Mammary epithelial cell (primary cell): ENCODE measurements at regions not wholly inside any gene's neighbourhood (a gene's known extent, or its start where the extent isn't known, plus 50 kb on each side); places are given as distances from the start of the nearest gene placed in this dataset.

Experiments used
- EZH2 ChIP-seq: IDR thresholded peaks from 2 replicates; pipeline ENCODE4 v1.6.1; 2012; ENCODE audit warnings: low read length, inconsistent platforms, borderline replicate concordance
- TF ChIP-seq, protein P1 (sequence below), 2 donors: IDR thresholded peaks in 1 of 2; conservative IDR thresholded peaks in 1 of 2; 2 replicates each; pipeline ENCODE4 v1.5.1; 2011 to 2012; ENCODE audit warnings: inconsistent platforms in 2 of 2, low read length in 2 of 2, mild to moderate bottlenecking in 2 of 2, control low read depth in 1 of 2, low read depth in 1 of 2; ENCODE audit not compliant: insufficient read depth in 1 of 2; ENCODE audit errors: extremely low read depth in 1 of 2

DNA sequence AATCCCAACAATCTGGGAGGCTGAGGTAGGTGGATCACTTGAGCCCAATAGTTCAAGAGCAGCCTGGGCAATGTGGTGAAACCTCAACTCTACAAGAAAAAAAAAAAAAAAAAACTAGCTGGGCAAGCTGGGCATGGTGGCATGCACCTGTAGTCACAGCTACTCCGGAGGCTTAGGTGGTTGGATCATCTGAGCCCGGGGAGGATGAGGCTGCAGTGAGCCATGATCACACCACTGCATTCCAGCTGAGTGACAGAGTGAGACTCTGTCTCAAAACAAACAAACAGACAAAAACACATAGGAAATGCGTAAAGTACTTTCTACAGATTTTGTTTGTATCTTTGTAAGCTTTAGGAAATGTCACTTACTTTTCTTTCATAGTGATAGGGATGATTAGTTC, 307.2 kb upstream of the NR3C2 start:
- TF ChIP-seq, protein P1, sequence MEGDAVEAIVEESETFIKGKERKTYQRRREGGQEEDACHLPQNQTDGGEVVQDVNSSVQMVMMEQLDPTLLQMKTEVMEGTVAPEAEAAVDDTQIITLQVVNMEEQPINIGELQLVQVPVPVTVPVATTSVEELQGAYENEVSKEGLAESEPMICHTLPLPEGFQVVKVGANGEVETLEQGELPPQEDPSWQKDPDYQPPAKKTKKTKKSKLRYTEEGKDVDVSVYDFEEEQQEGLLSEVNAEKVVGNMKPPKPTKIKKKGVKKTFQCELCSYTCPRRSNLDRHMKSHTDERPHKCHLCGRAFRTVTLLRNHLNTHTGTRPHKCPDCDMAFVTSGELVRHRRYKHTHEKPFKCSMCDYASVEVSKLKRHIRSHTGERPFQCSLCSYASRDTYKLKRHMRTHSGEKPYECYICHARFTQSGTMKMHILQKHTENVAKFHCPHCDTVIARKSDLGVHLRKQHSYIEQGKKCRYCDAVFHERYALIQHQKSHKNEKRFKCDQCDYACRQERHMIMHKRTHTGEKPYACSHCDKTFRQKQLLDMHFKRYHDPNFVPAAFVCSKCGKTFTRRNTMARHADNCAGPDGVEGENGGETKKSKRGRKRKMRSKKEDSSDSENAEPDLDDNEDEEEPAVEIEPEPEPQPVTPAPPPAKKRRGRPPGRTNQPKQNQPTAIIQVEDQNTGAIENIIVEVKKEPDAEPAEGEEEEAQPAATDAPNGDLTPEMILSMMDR (conservative IDR thresholded peaks at IDR 0.05 in 1 of 2, IDR thresholded peaks at IDR 0.05 in 1 of 2; ENCODE audit: extremely low read depth in 1 of 2, insufficient read depth in 1 of 2, low read depth in 1 of 2, low read length in 2 of 2) = no peak
- no peak for TF ChIP-seq EZH2
